NT2/D1 (cell line): ENCODE measurements at regions not wholly inside any gene's neighbourhood (a gene's known extent, or its start where the extent isn't known, plus 50 kb on each side); places are given as distances from the start of the nearest gene placed in this dataset.

Experiments
- DNase-seq: peaks from one replicate; pipeline ENCODE4 v3.0.0-alpha.2; 2011; ENCODE audit warnings: low read depth, low spot score
- H3K27me3 ChIP-seq: 2 replicates; pipeline ENCODE4 v1.6.0; 2011; ENCODE audit warnings: mild to moderate bottlenecking; ENCODE audit not compliant: insufficient read length, insufficient read depth
- H3K36me3 ChIP-seq: 2 replicates; pipeline ENCODE4 v1.6.1; 2011; ENCODE audit warnings: mild to moderate bottlenecking, low read length, mixed read lengths; ENCODE audit not compliant: insufficient read depth, insufficient read length
- H3K4me1 ChIP-seq: 2 replicates; pipeline ENCODE4 v1.5.1; 2011; ENCODE audit not compliant: insufficient read depth, insufficient read length
- H3K4me3 ChIP-seq: 2 replicates; pipeline ENCODE4 v1.5.1; 2011; ENCODE audit warnings: low read depth; ENCODE audit not compliant: insufficient read length
- H3K9ac ChIP-seq: 2 replicates; pipeline ENCODE4 v1.6.0; 2011; ENCODE audit warnings: low read depth; ENCODE audit not compliant: insufficient read length
- H3K9me3 ChIP-seq: 2 replicates; pipeline ENCODE4 v1.5.1; 2011; ENCODE audit warnings: mild to moderate bottlenecking, low read length; ENCODE audit not compliant: insufficient read depth
- SUZ12 ChIP-seq: IDR thresholded peaks from 2 replicates; pipeline ENCODE4 v1.6.1; 2011; ENCODE audit not compliant: insufficient read length, insufficient read depth; ENCODE audit errors: extremely low read depth
- YY1 ChIP-seq: IDR thresholded peaks from 2 replicates; pipeline ENCODE4 v1.6.1; 2011; ENCODE audit not compliant: insufficient read length, insufficient read depth
- ZNF274 ChIP-seq: IDR thresholded peaks from 2 replicates; pipeline ENCODE4 v1.6.1; 2011; ENCODE audit warnings: mild to moderate bottlenecking, low read depth, low read length

- DNase-seq, result no peak
- Histone ChIP-seq H3K27me3 (no peaks in the 10 kb centered on the region), H3K9me3 (no peaks in the 10 kb centered on the region), H3K4me3 (no peak overlapping the region), H3K4me1 (peaks cover 6% of the 10 kb centered on the region), H3K36me3 (no peaks in the 10 kb centered on the region), H3K9ac (no peak overlapping the region)
- TF ChIP-seq YY1 (no peak), ZNF274 (no peak), SUZ12 (no peak)
Observed at GRCh38 chr7:28355635-28356319, 56.5 kb upstream of the CREB5 start.

DNA sequence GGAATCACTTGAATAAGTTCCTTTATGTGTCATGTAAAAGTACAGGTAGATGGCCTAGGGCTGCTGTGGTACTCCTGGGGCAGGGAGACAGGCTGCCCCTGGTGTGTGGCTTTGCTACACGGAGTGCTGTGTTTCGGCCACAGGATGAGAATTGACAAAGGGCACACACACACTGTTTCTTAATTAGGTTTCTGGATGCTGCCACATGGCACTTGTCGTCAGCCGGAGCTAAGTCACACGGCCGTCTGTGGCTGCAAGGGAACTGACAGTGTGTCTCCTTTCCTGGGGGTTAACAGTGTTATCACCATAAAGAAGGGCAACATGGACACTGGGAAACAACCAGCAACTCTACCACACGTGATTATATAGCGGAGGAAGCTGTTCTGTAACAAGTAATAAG lies 55.7 kb upstream of the CREB5 start:
- DNase-seq, result no peak

DNA sequence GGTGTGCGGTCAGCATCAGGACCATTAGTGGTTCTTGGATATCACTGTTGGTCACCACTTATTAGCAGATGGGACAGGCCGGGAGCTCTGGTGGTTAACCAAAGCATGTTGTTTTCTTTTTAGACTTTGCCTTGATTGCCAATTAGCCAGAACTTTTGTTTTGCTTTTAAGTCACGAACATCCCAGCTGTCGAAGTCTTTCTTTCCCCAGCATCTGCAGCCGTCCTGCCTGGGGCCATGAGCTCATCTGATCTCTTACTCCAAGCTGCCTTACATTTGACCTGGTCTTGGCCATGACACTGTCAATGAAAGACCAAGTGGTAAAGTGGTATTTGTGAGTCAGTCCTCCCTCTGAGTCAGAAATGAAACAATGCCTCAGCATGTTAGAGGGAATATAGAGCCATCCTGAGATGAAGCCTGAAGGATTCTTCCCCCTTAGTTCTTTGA lies 53.9 kb upstream of the CREB5 start:
- H3K27me3 ChIP-seq, result no peaks in the 10 kb centered on the region
- peak; percentile 86 for DNase-seq
- H3K9me3 ChIP-seq, result peaks cover 2% of the 10 kb centered on the region; the same call in 1 of the 2 replicates
- H3K36me3 ChIP-seq, result no peaks in the 10 kb centered on the region
- H3K4me1 ChIP-seq, result peaks cover 6% of the 10 kb centered on the region
- H3K4me3 ChIP-seq, result no peak overlapping the region
- no peak for TF ChIP-seq SUZ12
- TF ChIP-seq ZNF274, result no peak
- no peak for TF ChIP-seq YY1
- H3K9ac ChIP-seq, result no peak overlapping the region

More for the DNA sequence above, 55.7 kb upstream of the CREB5 start:
- no peak overlapping the region for H3K4me3 ChIP-seq
- no peak overlapping the region for H3K9ac ChIP-seq
- peaks cover 6% of the 10 kb centered on the region for H3K4me1 ChIP-seq
- no peaks in the 10 kb centered on the region for H3K36me3 ChIP-seq
- no peak for TF ChIP-seq YY1
- TF ChIP-seq SUZ12, result no peak
- TF ChIP-seq ZNF274, result no peak
- H3K9me3 ChIP-seq, result no peaks in the 10 kb centered on the region
- no peaks in the 10 kb centered on the region for H3K27me3 ChIP-seq

GRCh38 chr7:28360739-28361138 lies 51.6 kb upstream of the CREB5 start:
- TF ChIP-seq YY1 (no peak), ZNF274 (no peak), SUZ12 (no peak)

DNA sequence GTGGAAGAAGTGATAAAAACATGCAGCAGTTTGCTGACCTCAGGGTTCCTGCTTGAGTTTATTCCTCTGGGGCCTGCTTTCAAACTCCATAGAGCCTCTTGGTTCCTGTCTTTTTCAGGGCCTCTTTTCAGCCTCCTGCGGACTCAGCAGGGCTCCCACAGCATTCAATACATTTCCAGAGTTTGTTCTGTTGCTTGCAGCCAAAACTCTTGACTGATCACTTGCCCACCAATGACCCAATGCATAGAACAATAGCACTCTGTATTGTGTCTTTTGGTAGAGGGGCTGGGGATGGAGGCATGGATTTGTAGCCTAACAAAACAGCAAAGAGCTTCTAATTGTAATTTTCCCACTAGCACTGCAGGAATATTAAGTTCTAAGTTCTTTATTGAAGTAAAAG lies 50.8 kb upstream of the CREB5 start:
- Histone ChIP-seq H3K4me3 (no peak overlapping the region), H3K4me1 (peaks cover 5% of the 10 kb centered on the region), H3K9ac (no peak overlapping the region), H3K9me3 (peaks cover 18% of the 10 kb centered on the region; the same call in 1 of the 2 replicates), H3K27me3 (no peaks in the 10 kb centered on the region), H3K36me3 (no peaks in the 10 kb centered on the region)
- DNase-seq, result no peak
- TF ChIP-seq SUZ12, result no peak
- no peak for TF ChIP-seq ZNF274
- no peak for TF ChIP-seq YY1

More at GRCh38 chr7:28360739-28361138, 51.6 kb upstream of the CREB5 start:
- peaks cover 6% of the 10 kb centered on the region for H3K4me1 ChIP-seq
- H3K9me3 ChIP-seq, result peaks cover 18% of the 10 kb centered on the region; the same call in 1 of the 2 replicates
- no peak overlapping the region for H3K9ac ChIP-seq
- no peaks in the 10 kb centered on the region for H3K36me3 ChIP-seq
- no peak for DNase-seq
- H3K4me3 ChIP-seq, result no peak overlapping the region
- H3K27me3 ChIP-seq, result no peaks in the 10 kb centered on the region

GRCh38 chr7:28362182-28362581 lies 50.1 kb upstream of the CREB5 start:
- Histone ChIP-seq H3K4me1 (peaks cover 2% of the 10 kb centered on the region), H3K36me3 (no peaks in the 10 kb centered on the region), H3K27me3 (no peaks in the 10 kb centered on the region), H3K9me3 (peaks cover 18% of the 10 kb centered on the region; the same call in 1 of the 2 replicates), H3K4me3 (no peak overlapping the region), H3K9ac (no peak overlapping the region)
- DNase-seq, result no peak
- TF ChIP-seq SUZ12 (no peak), ZNF274 (no peak), YY1 (no peak)
